ENCODE measurements at regions not wholly inside any gene's neighbourhood (a gene's known extent, or its start where the extent isn't known, plus 50 kb on each side); places are given as distances from the start of the nearest gene placed in this dataset.

GRCh38 chr7:16244469-16244868 is 176.9 kb downstream of the CRPPA start:
- ATAC-seq (ENCODE audit: low read depth) = no peak
- no peaks in the 10 kb centered on the region for H3K9me3 Mint-ChIP-seq
- no peak overlapping the region for H3K27ac Mint-ChIP-seq
- peaks cover 2% of the 10 kb centered on the region for H3K36me3 Mint-ChIP-seq
- no peaks in the 10 kb centered on the region for H3K4me1 Mint-ChIP-seq
- no peak overlapping the region for H3K4me3 Mint-ChIP-seq
- no peak for DNase-seq (ENCODE audit: low spot score in 2 of 2)
- no peaks in the 10 kb centered on the region for H3K27me3 Mint-ChIP-seq

GRCh38 chr7:16242920-16243319 is 178.4 kb downstream of the CRPPA start:
- ATAC-seq (ENCODE audit: low read depth) (no peak), DNase-seq (ENCODE audit: low spot score in 2 of 2) (no peak)
- no peaks in the 10 kb centered on the region for H3K27me3 Mint-ChIP-seq
- no peak overlapping the region for H3K4me3 Mint-ChIP-seq
- no peaks in the 10 kb centered on the region for H3K4me1 Mint-ChIP-seq
- H3K36me3 Mint-ChIP-seq = no peaks in the 10 kb centered on the region
- no peak overlapping the region for H3K27ac Mint-ChIP-seq
- H3K9me3 Mint-ChIP-seq = no peaks in the 10 kb centered on the region

- no peaks in the 10 kb centered on the region for H3K4me1 Mint-ChIP-seq
- H3K4me3 Mint-ChIP-seq = no peak overlapping the region
- H3K27ac Mint-ChIP-seq = no peak overlapping the region
- no peak for DNase-seq (ENCODE audit: low spot score in 2 of 2)
- no peaks in the 10 kb centered on the region for H3K9me3 Mint-ChIP-seq
- H3K36me3 Mint-ChIP-seq = no peaks in the 10 kb centered on the region
- ATAC-seq (ENCODE audit: low read depth) = no peak
- H3K27me3 Mint-ChIP-seq = no peaks in the 10 kb centered on the region
Measured at GRCh38 chr7:16241017-16241416, 180.3 kb downstream of the CRPPA start.

- ATAC-seq (ENCODE audit: low read depth) (no peak), DNase-seq (ENCODE audit: low spot score in 2 of 2) (no peak)
- Mint-ChIP-seq H3K9me3 (peaks cover 8% of the 10 kb centered on the region), H3K4me1 (no peaks in the 10 kb centered on the region), H3K27me3 (no peaks in the 10 kb centered on the region), H3K4me3 (no peak overlapping the region), H3K27ac (no peak overlapping the region), H3K36me3 (no peaks in the 10 kb centered on the region)
Measured at GRCh38 chr7:16236381-16236780, 185.0 kb downstream of the CRPPA start.

GRCh38 chr7:16235147-16236114 is 185.9 kb downstream of the CRPPA start:
- Mint-ChIP-seq H3K27me3 (no peaks in the 10 kb centered on the region), H3K4me1 (no peaks in the 10 kb centered on the region), H3K4me3 (no peak overlapping the region), H3K9me3 (peaks cover 11% of the 10 kb centered on the region), H3K27ac (no peak overlapping the region), H3K36me3 (peaks cover 3% of the 10 kb centered on the region)
- ATAC-seq (ENCODE audit: low read depth) (no peak), DNase-seq (ENCODE audit: low spot score in 2 of 2) (no peak)

- H3K4me1 Mint-ChIP-seq = no peaks in the 10 kb centered on the region
- H3K36me3 Mint-ChIP-seq = peaks cover 4% of the 10 kb centered on the region
- no peaks in the 10 kb centered on the region for H3K27me3 Mint-ChIP-seq
- no peak overlapping the region for H3K4me3 Mint-ChIP-seq
- no peak for DNase-seq (ENCODE audit: low spot score in 2 of 2)
- no peak overlapping the region for H3K27ac Mint-ChIP-seq
- peaks cover 16% of the 10 kb centered on the region for H3K9me3 Mint-ChIP-seq
- ATAC-seq (ENCODE audit: low read depth) = no peak
Measured at GRCh38 chr7:16234493-16235146, 186.7 kb downstream of the CRPPA start.

GRCh38 chr7:16233517-16233916 is 187.8 kb downstream of the CRPPA start:
- no peaks in the 10 kb centered on the region for H3K27me3 Mint-ChIP-seq
- H3K4me1 Mint-ChIP-seq = no peaks in the 10 kb centered on the region

GRCh38 chr7:16232273-16232672 is 189.1 kb downstream of the CRPPA start:
- peaks cover 24% of the 10 kb centered on the region for H3K9me3 Mint-ChIP-seq
- peaks cover 4% of the 10 kb centered on the region for H3K36me3 Mint-ChIP-seq
- no peaks in the 10 kb centered on the region for H3K27me3 Mint-ChIP-seq
- H3K4me3 Mint-ChIP-seq = no peak overlapping the region
- ATAC-seq (ENCODE audit: low read depth) (no peak), DNase-seq (ENCODE audit: low spot score in 2 of 2) (no peak)
- no peak overlapping the region for H3K27ac Mint-ChIP-seq
- H3K4me1 Mint-ChIP-seq = no peaks in the 10 kb centered on the region

More at GRCh38 chr7:16233517-16233916, 187.8 kb downstream of the CRPPA start:
- no peak overlapping the region for H3K27ac Mint-ChIP-seq
- peaks cover 21% of the 10 kb centered on the region for H3K9me3 Mint-ChIP-seq
- peaks cover 4% of the 10 kb centered on the region for H3K36me3 Mint-ChIP-seq
- ATAC-seq (ENCODE audit: low read depth) (no peak), DNase-seq (ENCODE audit: low spot score in 2 of 2) (no peak)
- H3K4me3 Mint-ChIP-seq = no peak overlapping the region

GRCh38 chr7:16223963-16224707 is 197.2 kb downstream of the CRPPA start:
- ATAC-seq (ENCODE audit: low read depth) (no peak), DNase-seq (ENCODE audit: low spot score in 2 of 2) (no peak)
- no peak overlapping the region for H3K4me3 Mint-ChIP-seq
- H3K4me1 Mint-ChIP-seq = no peaks in the 10 kb centered on the region
- H3K27me3 Mint-ChIP-seq = no peaks in the 10 kb centered on the region
- H3K36me3 Mint-ChIP-seq = no peaks in the 10 kb centered on the region
- peaks cover 4% of the 10 kb centered on the region for H3K9me3 Mint-ChIP-seq
- H3K27ac Mint-ChIP-seq = no peak overlapping the region

GRCh38 chr7:16212610-16213009 is 208.7 kb downstream of the CRPPA start:
- no peak for ATAC-seq (ENCODE audit: low read depth)
- Mint-ChIP-seq H3K4me3 (no peak overlapping the region), H3K27ac (no peak overlapping the region)

GRCh38 chr7:16212032-16212431 is 209.3 kb downstream of the CRPPA start:
- ATAC-seq (ENCODE audit: low read depth) = no peak
- Mint-ChIP-seq H3K27me3 (no peaks in the 10 kb centered on the region), H3K27ac (no peak overlapping the region), H3K4me3 (no peak overlapping the region), H3K36me3 (no peaks in the 10 kb centered on the region), H3K9me3 (no peaks in the 10 kb centered on the region), H3K4me1 (no peaks in the 10 kb centered on the region)
- no peak for DNase-seq (ENCODE audit: low spot score in 2 of 2)

More at GRCh38 chr7:16212610-16213009, 208.7 kb downstream of the CRPPA start:
- no peaks in the 10 kb centered on the region for H3K27me3 Mint-ChIP-seq
- no peaks in the 10 kb centered on the region for H3K4me1 Mint-ChIP-seq
- no peaks in the 10 kb centered on the region for H3K36me3 Mint-ChIP-seq
- DNase-seq (ENCODE audit: low spot score in 2 of 2) = no peak
- H3K9me3 Mint-ChIP-seq = no peaks in the 10 kb centered on the region

- no peak for ATAC-seq (ENCODE audit: low read depth)
- no peak overlapping the region for H3K27ac Mint-ChIP-seq
- no peaks in the 10 kb centered on the region for H3K36me3 Mint-ChIP-seq
- no peak overlapping the region for H3K4me3 Mint-ChIP-seq
- no peak for DNase-seq (ENCODE audit: low spot score in 2 of 2)
- H3K9me3 Mint-ChIP-seq = no peaks in the 10 kb centered on the region
- no peaks in the 10 kb centered on the region for H3K27me3 Mint-ChIP-seq
- H3K4me1 Mint-ChIP-seq = no peaks in the 10 kb centered on the region
Measured at GRCh38 chr7:16211402-16211925, 209.9 kb downstream of the CRPPA start.

- Mint-ChIP-seq H3K4me1 (no peaks in the 10 kb centered on the region), H3K27ac (no peak overlapping the region), H3K27me3 (no peaks in the 10 kb centered on the region), H3K9me3 (no peaks in the 10 kb centered on the region), H3K36me3 (no peaks in the 10 kb centered on the region), H3K4me3 (no peak overlapping the region)
- no peak for DNase-seq (ENCODE audit: low spot score in 2 of 2)
- no peak for ATAC-seq (ENCODE audit: low read depth)
Measured at GRCh38 chr7:16210171-16210570, 211.2 kb downstream of the CRPPA start.

GRCh38 chr7:16207321-16207720 is 214.0 kb downstream of the CRPPA start:
- Mint-ChIP-seq H3K4me1 (no peaks in the 10 kb centered on the region), H3K36me3 (no peaks in the 10 kb centered on the region), H3K27ac (no peak overlapping the region), H3K4me3 (no peak overlapping the region), H3K9me3 (no peaks in the 10 kb centered on the region), H3K27me3 (no peaks in the 10 kb centered on the region)
- no peak for ATAC-seq (ENCODE audit: low read depth)
- no peak for DNase-seq (ENCODE audit: low spot score in 2 of 2)

All from memory B cell (primary cell).